ENCODE measurements at regions not wholly inside any gene's neighbourhood (a gene's known extent, or its start where the extent isn't known, plus 50 kb on each side); places are given as distances from the start of the nearest gene placed in this dataset.

GRCh38 chr3:59286791-59287531, 237.1 kb upstream of the CFAP20DC start:
- TF ChIP-seq CTCF (IDR thresholded peaks at IDR 0.05 in 4 of 5, conservative IDR thresholded peaks at IDR 0.05 in 1 of 5) (no peak), POLR2A (IDR thresholded peaks at IDR 0.05) (no peak)

Data from gastrocnemius medialis (tissue), 4 donors.